CD4-positive, alpha-beta T cell (primary cell): ENCODE measurements at regions not wholly inside any gene's neighbourhood (a gene's known extent, or its start where the extent isn't known, plus 50 kb on each side); places are given as distances from the start of the nearest gene placed in this dataset.

Experiments used
- ATAC-seq: fragments of 200-7000 bp; cut with Tn5 transposase; one replicate; pipeline ENCODE4 v1.10.0; 2022; ENCODE audit warnings: mild to moderate bottlenecking; ENCODE audit not compliant: poor library complexity
- CTCF ChIA-PET: fragments of 350-600 bp; sonication (Branson Sonifier 250); formaldehyde crosslinking; loops from one replicate; lab custom pipeline; 2021; ENCODE audit warnings: antibody characterized with exemption, inconsistent platforms; lab: Charles Lee
- POLR2A ChIA-PET: fragments of 350-600 bp; sonication (Branson Sonifier 250); formaldehyde crosslinking; loops from one replicate; lab custom pipeline; 2021; ENCODE audit warnings: antibody characterized with exemption, inconsistent platforms; lab: Charles Lee
- DNase-seq, 14 experiments: peaks; one replicate each; pipeline ENCODE4 v3.0.0-alpha.2; 2013 to 2020; ENCODE audit warnings: mixed read lengths in 2 of 14
- H3K27ac ChIP-seq, 2 donors: one replicate each; pipeline versions ENCODE4 v1.5.1 to v1.7.0; 2013; ENCODE audit warnings: low read length in 2 of 2, low read depth in 1 of 2, mild to moderate bottlenecking in 1 of 2
- H3K27me3 ChIP-seq, 2 experiments: 1 replicate in 1 of 2; 2 replicates in 1 of 2; pipeline versions ENCODE4 v1.6.1 to v1.7.0; 2013; ENCODE audit warnings: low read length in 2 of 2, control low read depth in 1 of 2, mild to moderate bottlenecking in 1 of 2, moderate library complexity in 1 of 2; ENCODE audit not compliant: insufficient read depth in 2 of 2, control insufficient read depth in 1 of 2
- H3K36me3 ChIP-seq: one replicate; pipeline ENCODE4 v1.6.1; 2013; ENCODE audit warnings: low read length, control low read depth; ENCODE audit not compliant: insufficient read depth
- H3K4me1 ChIP-seq: one replicate; pipeline ENCODE4 v1.6.1; 2013; ENCODE audit warnings: low read length, control low read depth; ENCODE audit not compliant: insufficient read depth
- H3K4me3 ChIP-seq: one replicate; pipeline ENCODE4 v1.5.1; 2013; ENCODE audit warnings: mild to moderate bottlenecking, low read length, moderate library complexity
- H3K9me3 ChIP-seq, 2 experiments: 1 replicate in 1 of 2; 2 replicates in 1 of 2; pipeline versions ENCODE4 v1.6.1 to v1.7.0; 2013; ENCODE audit warnings: low read length in 2 of 2, mild to moderate bottlenecking in 2 of 2, control low read depth in 1 of 2, moderate library complexity in 1 of 2; ENCODE audit not compliant: control insufficient read depth in 1 of 2, insufficient read depth in 1 of 2
- H3K27ac Mint-ChIP-seq: one replicate; pipeline ENCODE4 v1.8.0; 2020; ENCODE audit warnings: mixed read lengths
- H3K27me3 Mint-ChIP-seq: one replicate; pipeline ENCODE4 v1.8.0; 2021; ENCODE audit warnings: mixed read lengths
- H3K36me3 Mint-ChIP-seq: one replicate; pipeline ENCODE4 v1.8.0; 2021; ENCODE audit warnings: low read depth, mixed read lengths
- H3K4me1 Mint-ChIP-seq: one replicate; pipeline ENCODE4 v1.8.0; 2021; ENCODE audit warnings: low read depth, mixed read lengths
- H3K4me3 Mint-ChIP-seq: one replicate; pipeline ENCODE4 v1.8.0; 2020; ENCODE audit warnings: mild to moderate bottlenecking, mixed read lengths
- H3K9me3 Mint-ChIP-seq: one replicate; pipeline ENCODE4 v1.8.0; 2020; ENCODE audit warnings: mixed read lengths
- intact Hi-C, 2 experiments: fragments of 100-400 bp; cut with DNase I in 1 of 2; cut with micrococcal nuclease in 1 of 2; formaldehyde crosslinking; loops; one replicate each; pipeline versions ENCODE4 v1.15.1 to v1.9.0; 2023 to 2025; cut with DNase I, micrococcal nuclease
- TF ChIP-seq, protein P1 (sequence below): fragments of 200-600 bp; IDR thresholded peaks from one replicate; pipeline ENCODE4 v1.8.0; 2022; ENCODE audit warnings: antibody characterized with exemption, mild to moderate bottlenecking

DNA sequence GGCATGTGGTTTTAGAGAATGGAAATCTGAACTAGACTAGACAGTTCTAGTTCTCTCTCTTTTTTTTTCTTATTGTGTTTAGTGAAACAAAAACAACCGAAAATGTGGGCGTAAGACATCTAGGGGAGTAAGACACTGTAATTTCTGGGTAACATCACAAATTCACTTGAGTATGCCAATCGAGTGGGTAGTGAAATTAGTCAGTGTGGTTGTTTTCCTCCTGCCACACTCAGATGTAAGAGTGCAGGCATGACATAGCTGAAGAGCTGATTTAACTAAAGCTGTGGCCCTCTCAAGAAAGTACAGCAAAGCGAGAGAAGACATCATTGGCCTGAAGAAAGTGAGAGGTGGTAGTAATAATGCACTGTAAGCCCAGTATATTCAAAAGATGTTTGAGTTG is 1585.3 kb upstream of the AGA start:
- Histone ChIP-seq H3K36me3 (no peaks in the 10 kb centered on the region), H3K9me3 (peaks cover 0 to 9% of the 10 kb centered on the region in 2 experiments), H3K27me3 (no peaks in the 10 kb centered on the region), H3K4me1 (no peaks in the 10 kb centered on the region), H3K27ac (no peak overlapping the region), H3K4me3 (no peak overlapping the region)
- Mint-ChIP-seq H3K4me3 (no peak overlapping the region), H3K36me3 (no peaks in the 10 kb centered on the region), H3K9me3 (peaks cover 16% of the 10 kb centered on the region), H3K4me1 (no peaks in the 10 kb centered on the region), H3K27ac (no peak overlapping the region), H3K27me3 (no peaks in the 10 kb centered on the region)
- intact Hi-C loops: no loop called here
- ChIA-PET CTCF (no interaction called here), POLR2A (no interaction called here)
- ATAC-seq (no peak), DNase-seq (no peak)
- TF ChIP-seq, protein P1, sequence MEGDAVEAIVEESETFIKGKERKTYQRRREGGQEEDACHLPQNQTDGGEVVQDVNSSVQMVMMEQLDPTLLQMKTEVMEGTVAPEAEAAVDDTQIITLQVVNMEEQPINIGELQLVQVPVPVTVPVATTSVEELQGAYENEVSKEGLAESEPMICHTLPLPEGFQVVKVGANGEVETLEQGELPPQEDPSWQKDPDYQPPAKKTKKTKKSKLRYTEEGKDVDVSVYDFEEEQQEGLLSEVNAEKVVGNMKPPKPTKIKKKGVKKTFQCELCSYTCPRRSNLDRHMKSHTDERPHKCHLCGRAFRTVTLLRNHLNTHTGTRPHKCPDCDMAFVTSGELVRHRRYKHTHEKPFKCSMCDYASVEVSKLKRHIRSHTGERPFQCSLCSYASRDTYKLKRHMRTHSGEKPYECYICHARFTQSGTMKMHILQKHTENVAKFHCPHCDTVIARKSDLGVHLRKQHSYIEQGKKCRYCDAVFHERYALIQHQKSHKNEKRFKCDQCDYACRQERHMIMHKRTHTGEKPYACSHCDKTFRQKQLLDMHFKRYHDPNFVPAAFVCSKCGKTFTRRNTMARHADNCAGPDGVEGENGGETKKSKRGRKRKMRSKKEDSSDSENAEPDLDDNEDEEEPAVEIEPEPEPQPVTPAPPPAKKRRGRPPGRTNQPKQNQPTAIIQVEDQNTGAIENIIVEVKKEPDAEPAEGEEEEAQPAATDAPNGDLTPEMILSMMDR: no peak

DNA sequence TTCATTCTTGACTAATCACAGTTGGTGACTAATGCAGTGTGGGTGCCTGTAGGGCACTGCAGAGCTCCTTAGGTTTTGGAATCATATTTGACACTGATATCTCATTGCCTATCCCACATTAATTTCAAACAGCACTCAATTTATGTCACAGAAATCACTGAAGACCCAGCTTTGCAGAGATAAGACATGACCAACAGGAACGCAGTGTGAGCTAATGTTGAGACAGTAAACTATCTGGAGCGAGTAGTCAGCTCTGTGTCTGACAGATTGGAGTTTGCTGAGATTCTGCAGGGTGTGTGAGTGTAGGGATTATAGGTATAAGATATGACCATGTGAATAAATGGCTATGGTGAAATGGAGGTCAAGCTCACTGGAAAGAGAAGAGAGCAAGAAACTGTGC is 1586.1 kb upstream of the AGA start:
- ATAC-seq (no peak), DNase-seq (no peak)
- Histone ChIP-seq H3K4me3 (no peak overlapping the region), H3K27ac (no peak overlapping the region), H3K4me1 (no peaks in the 10 kb centered on the region), H3K36me3 (no peaks in the 10 kb centered on the region), H3K9me3 (peaks cover 0 to 9% of the 10 kb centered on the region in 2 experiments), H3K27me3 (no peaks in the 10 kb centered on the region)
- H3K27ac Mint-ChIP-seq: no peak overlapping the region
- no peak overlapping the region for H3K4me3 Mint-ChIP-seq
- peaks cover 16% of the 10 kb centered on the region for H3K9me3 Mint-ChIP-seq
- CTCF ChIA-PET: no interaction called here
- TF ChIP-seq, protein P1: no peak
- H3K36me3 Mint-ChIP-seq: no peaks in the 10 kb centered on the region
- POLR2A ChIA-PET: no interaction called here
- no peaks in the 10 kb centered on the region for H3K27me3 Mint-ChIP-seq
- no peaks in the 10 kb centered on the region for H3K4me1 Mint-ChIP-seq
- intact Hi-C loops: no loop called here

DNA sequence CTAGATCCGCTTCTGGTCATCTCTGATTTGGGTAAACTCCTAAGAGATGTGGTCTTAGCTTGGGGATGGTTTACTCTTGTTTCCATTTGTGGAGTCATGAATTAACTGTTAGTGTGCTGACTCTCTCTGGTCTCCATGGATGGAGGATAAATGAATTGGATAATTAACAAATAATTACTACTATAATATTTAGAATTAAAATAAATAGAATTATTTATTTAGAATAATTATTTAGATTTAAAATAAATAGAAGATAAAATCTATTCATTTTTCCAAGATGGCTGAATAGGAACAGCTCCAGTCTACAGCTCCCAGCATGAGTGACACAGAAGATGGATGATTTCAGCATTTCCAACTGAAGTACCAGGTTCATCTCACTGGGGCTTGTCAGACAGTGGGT is 1587.4 kb upstream of the AGA start:
- H3K36me3 ChIP-seq: no peaks in the 10 kb centered on the region
- DNase-seq (no peak), ATAC-seq (no peak)
- POLR2A ChIA-PET: no interaction called here
- no peaks in the 10 kb centered on the region for H3K27me3 Mint-ChIP-seq
- intact Hi-C loops: no loop called here
- H3K27me3 ChIP-seq: no peaks in the 10 kb centered on the region
- H3K4me1 ChIP-seq: no peaks in the 10 kb centered on the region
- no peak overlapping the region for H3K27ac Mint-ChIP-seq
- H3K4me1 Mint-ChIP-seq: no peaks in the 10 kb centered on the region
- no peak overlapping the region for H3K27ac ChIP-seq
- H3K9me3 ChIP-seq: peaks cover 0 to 9% of the 10 kb centered on the region in 2 experiments
- TF ChIP-seq, protein P1: no peak
- no peak overlapping the region for H3K4me3 ChIP-seq
- no peak overlapping the region for H3K4me3 Mint-ChIP-seq
- CTCF ChIA-PET: interaction anchor here (1.0 kb wide), 1 partner anchor 9 kb away, joined by 3 read pairs; no protein-coding TSS in a partner anchor
- H3K9me3 Mint-ChIP-seq: peaks cover 16% of the 10 kb centered on the region
- no peaks in the 10 kb centered on the region for H3K36me3 Mint-ChIP-seq
